ENCODE measurements at regions not wholly inside any gene's neighbourhood (a gene's known extent, or its start where the extent isn't known, plus 50 kb on each side); places are given as distances from the start of the nearest gene placed in this dataset.
A peak's percentile ranks its signal among the peaks of the same experiment; 100 is the strongest.

DNA sequence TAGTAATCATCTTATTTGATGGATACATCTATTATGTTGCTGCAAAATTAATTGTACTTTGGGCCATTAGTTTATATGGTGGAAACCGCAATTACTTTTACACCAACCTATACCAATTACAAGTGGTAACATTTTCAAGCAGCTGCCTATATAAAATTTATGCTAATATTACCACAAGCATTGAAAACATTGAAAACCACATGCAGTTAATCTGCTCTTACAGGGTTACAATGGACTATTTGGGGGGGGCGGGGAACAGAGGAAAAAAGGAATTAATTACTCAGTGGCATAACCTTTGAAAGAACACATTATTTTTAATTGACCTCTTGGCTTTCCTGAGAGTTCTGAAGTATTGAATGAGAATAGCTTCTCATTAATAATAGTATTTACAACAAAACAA lies 1793.2 kb downstream of the NCAM2 start:
- Histone ChIP-seq H3K9ac (no peak overlapping the region), H3K27me3 (no peaks in the 10 kb centered on the region), H3K9me3 (ENCODE audit: low read depth) (no peaks in the 10 kb centered on the region), H3K4me1 (no peaks in the 10 kb centered on the region), H3K4me2 (no peak overlapping the region), H3F3A (ENCODE audit: low read depth) (no peaks in the 10 kb centered on the region), H2AFZ (replicated peaks) (no peak overlapping the region), H3K79me2 (ENCODE audit: low read depth) (no peaks in the 10 kb centered on the region), H3K4me3 (no peak overlapping the region), H3K27ac (no peak overlapping the region), H4K20me1 (ENCODE audit: low read depth) (no peaks in the 10 kb centered on the region), H3K36me3 (no peaks in the 10 kb centered on the region)
- Mint-ChIP-seq H3K4me1 (no peaks in the 10 kb centered on the region), H3K27me3 (ENCODE audit: insufficient read depth, low read depth) (no peaks in the 10 kb centered on the region), H3K27ac (no peak overlapping the region), H3K4me3 (no peak overlapping the region), H3K36me3 (no peaks in the 10 kb centered on the region), H3K9me3 (no peaks in the 10 kb centered on the region)
- DNase-seq (ENCODE audit: low spot score), result no peak
- TF ChIP-seq EZH2 (IDR thresholded peaks at IDR 0.05) (no peak), CTCF (IDR thresholded peaks at IDR 0.05) (no peak), EZH2phosphoT487 (IDR thresholded peaks at IDR 0.05) (no peak)

DNA sequence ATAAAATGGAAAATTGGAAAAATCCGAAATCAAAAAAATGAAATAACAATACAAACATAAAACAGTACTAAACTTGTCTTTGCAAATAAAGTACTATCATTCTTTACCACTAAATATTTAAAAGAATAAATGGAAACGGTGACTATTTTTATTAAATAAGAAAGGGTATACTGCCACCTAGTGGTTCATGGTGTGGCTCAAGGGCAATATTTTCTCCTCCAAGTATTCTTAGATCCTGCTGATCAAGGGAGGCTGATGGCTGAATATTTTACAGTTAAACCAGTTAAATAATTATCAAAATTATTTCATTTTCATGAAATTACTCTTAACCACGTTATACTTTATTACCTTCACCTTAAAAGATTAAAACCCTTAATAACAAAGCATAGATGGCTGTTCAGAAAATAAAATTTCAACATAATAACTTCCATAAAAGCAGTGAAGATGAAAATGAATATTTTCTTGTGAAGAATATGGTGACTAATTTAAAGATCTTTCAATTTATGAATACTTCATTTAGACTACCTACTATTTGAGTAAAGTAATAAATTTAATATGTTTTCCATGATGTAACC lies 1793.9 kb downstream of the NCAM2 start:
- TF ChIP-seq CTCF (IDR thresholded peaks at IDR 0.05), result peak; percentile 81
- no peak for TF ChIP-seq EZH2 (IDR thresholded peaks at IDR 0.05)
- no peaks in the 10 kb centered on the region for H3K4me1 ChIP-seq
- H3K9ac ChIP-seq, result no peak overlapping the region
- no peaks in the 10 kb centered on the region for H3K9me3 ChIP-seq (ENCODE audit: low read depth)
- no peak overlapping the region for H3K27ac ChIP-seq
- no peak overlapping the region for H3K27ac Mint-ChIP-seq
- no peak overlapping the region for H3K4me3 Mint-ChIP-seq
- no peaks in the 10 kb centered on the region for H3K36me3 Mint-ChIP-seq
- DNase-seq (ENCODE audit: low spot score), result peak; percentile 72
- H3K9me3 Mint-ChIP-seq, result peaks cover 1% of the 10 kb centered on the region
- no peaks in the 10 kb centered on the region for H4K20me1 ChIP-seq (ENCODE audit: low read depth)
- H3K4me2 ChIP-seq, result no peak overlapping the region
- no peaks in the 10 kb centered on the region for H3F3A ChIP-seq (ENCODE audit: low read depth)
- H3K4me3 ChIP-seq, result no peak overlapping the region
- no peaks in the 10 kb centered on the region for H3K27me3 ChIP-seq
- no peak overlapping the region for H2AFZ ChIP-seq (replicated peaks)
- no peaks in the 10 kb centered on the region for H3K27me3 Mint-ChIP-seq (ENCODE audit: insufficient read depth, low read depth)
- no peaks in the 10 kb centered on the region for H3K79me2 ChIP-seq (ENCODE audit: low read depth)
- no peaks in the 10 kb centered on the region for H3K36me3 ChIP-seq
- H3K4me1 Mint-ChIP-seq, result no peaks in the 10 kb centered on the region

DNA sequence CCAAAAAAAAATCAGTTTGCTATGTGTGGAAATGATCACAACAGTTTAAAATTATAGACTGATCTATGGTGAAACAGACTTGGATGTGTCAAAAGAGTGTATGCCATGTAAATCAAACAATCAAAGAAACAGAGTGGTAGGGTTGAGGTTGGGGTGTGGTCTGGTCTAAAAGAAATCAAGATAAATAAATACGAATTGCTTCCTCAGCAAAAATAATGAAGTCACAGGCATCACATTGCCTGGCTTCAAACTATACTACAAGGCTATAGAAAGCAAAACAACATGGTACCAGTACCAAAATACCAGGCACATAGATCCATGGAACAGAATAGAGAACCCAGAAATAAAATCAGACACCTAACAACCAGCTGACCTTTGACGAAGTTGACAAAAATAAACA lies 1796.9 kb downstream of the NCAM2 start:
- H3K9me3 Mint-ChIP-seq, result peaks cover 3% of the 10 kb centered on the region
- no peaks in the 10 kb centered on the region for H3K36me3 Mint-ChIP-seq
- H3F3A ChIP-seq (ENCODE audit: low read depth), result no peaks in the 10 kb centered on the region
- no peaks in the 10 kb centered on the region for H3K9me3 ChIP-seq (ENCODE audit: low read depth)
- H4K20me1 ChIP-seq (ENCODE audit: low read depth), result no peaks in the 10 kb centered on the region
- no peak overlapping the region for H3K4me3 Mint-ChIP-seq
- no peak overlapping the region for H3K9ac ChIP-seq
- H3K36me3 ChIP-seq, result no peaks in the 10 kb centered on the region
- no peaks in the 10 kb centered on the region for H3K27me3 Mint-ChIP-seq (ENCODE audit: insufficient read depth, low read depth)
- H2AFZ ChIP-seq (replicated peaks), result no peak overlapping the region
- no peaks in the 10 kb centered on the region for H3K79me2 ChIP-seq (ENCODE audit: low read depth)
- H3K4me3 ChIP-seq, result no peak overlapping the region
- H3K27ac ChIP-seq, result no peak overlapping the region
- no peaks in the 10 kb centered on the region for H3K27me3 ChIP-seq
- H3K4me1 Mint-ChIP-seq, result no peaks in the 10 kb centered on the region
- TF ChIP-seq EZH2 (IDR thresholded peaks at IDR 0.05) (no peak), CTCF (IDR thresholded peaks at IDR 0.05) (no peak), EZH2phosphoT487 (IDR thresholded peaks at IDR 0.05) (no peak)
- H3K4me2 ChIP-seq, result no peak overlapping the region
- DNase-seq (ENCODE audit: low spot score), result no peak
- H3K27ac Mint-ChIP-seq, result no peak overlapping the region
- no peaks in the 10 kb centered on the region for H3K4me1 ChIP-seq

Data from neural progenitor cell (in vitro differentiated cells).